ENCODE measurements at regions not wholly inside any gene's neighbourhood (a gene's known extent, or its start where the extent isn't known, plus 50 kb on each side); places are given as distances from the start of the nearest gene placed in this dataset.

- no peaks in the 10 kb centered on the region for H3K36me3 ChIP-seq (ENCODE audit: low read depth)
Observed at GRCh38 chr2:147639891-147640290, 204.9 kb upstream of the ACVR2A start.

GRCh38 chr2:147639386-147639785 lies 205.4 kb upstream of the ACVR2A start:
- no peaks in the 10 kb centered on the region for H3K36me3 ChIP-seq (ENCODE audit: low read depth)
- no peak overlapping the region for H3K4me2 ChIP-seq
- no peaks in the 10 kb centered on the region for H3K79me2 ChIP-seq (ENCODE audit: low read depth)
- POLR2A ChIA-PET (ENCODE audit: unreplicated experiment): no interaction called here
- H3K27me3 ChIP-seq (ENCODE audit: insufficient read depth, low read depth): no peaks in the 10 kb centered on the region
- H3K9me2 ChIP-seq (ENCODE audit: insufficient read depth): no peaks in the 10 kb centered on the region
- H3K4me3 ChIP-seq: no peak overlapping the region
- no peak overlapping the region for H3K27ac ChIP-seq
- H2AFZ ChIP-seq: no peak overlapping the region
- no peak for DNase-seq
- no peaks in the 10 kb centered on the region for H3F3A ChIP-seq (ENCODE audit: insufficient read depth, low read depth)
- H4K20me1 ChIP-seq (ENCODE audit: insufficient read depth): no peaks in the 10 kb centered on the region
- CTCF ChIA-PET: no interaction called here
- no TSS peak for BruUV-seq (replicated peaks)
- intact Hi-C loops (cut with micrococcal nuclease; ENCODE audit: unreplicated experiment): no loop called here
- no peak for TF ChIP-seq EZH2 (IDR thresholded peaks at IDR 0.05; ENCODE audit: low read depth)
- no peak for TF ChIP-seq CTCF (conservative IDR thresholded peaks at IDR 0.05)
- peaks cover 13% of the 10 kb centered on the region for H3K4me1 ChIP-seq (replicated peaks; ENCODE audit: insufficient read depth)
- H3K9me3 ChIP-seq (ENCODE audit: insufficient read depth, low read depth): no peaks in the 10 kb centered on the region

More at GRCh38 chr2:147639891-147640290, 204.9 kb upstream of the ACVR2A start:
- Histone ChIP-seq H3K27me3 (ENCODE audit: insufficient read depth, low read depth) (no peaks in the 10 kb centered on the region), H4K20me1 (ENCODE audit: insufficient read depth) (no peaks in the 10 kb centered on the region), H3F3A (ENCODE audit: insufficient read depth, low read depth) (no peaks in the 10 kb centered on the region), H3K4me2 (no peak overlapping the region), H3K9me2 (ENCODE audit: insufficient read depth) (no peaks in the 10 kb centered on the region), H3K9me3 (ENCODE audit: insufficient read depth, low read depth) (no peaks in the 10 kb centered on the region), H3K27ac (no peak overlapping the region), H3K79me2 (ENCODE audit: low read depth) (no peaks in the 10 kb centered on the region), H3K4me3 (no peak overlapping the region), H3K4me1 (replicated peaks; ENCODE audit: insufficient read depth) (peaks cover 13% of the 10 kb centered on the region), H2AFZ (no peak overlapping the region)
- intact Hi-C loops (cut with micrococcal nuclease; ENCODE audit: unreplicated experiment): no loop called here
- no peak for DNase-seq
- TF ChIP-seq EZH2 (IDR thresholded peaks at IDR 0.05; ENCODE audit: low read depth) (no peak), CTCF (conservative IDR thresholded peaks at IDR 0.05) (no peak)
- ChIA-PET CTCF (no interaction called here), POLR2A (ENCODE audit: unreplicated experiment) (no interaction called here)
- no TSS peak for BruUV-seq (replicated peaks)

DNA sequence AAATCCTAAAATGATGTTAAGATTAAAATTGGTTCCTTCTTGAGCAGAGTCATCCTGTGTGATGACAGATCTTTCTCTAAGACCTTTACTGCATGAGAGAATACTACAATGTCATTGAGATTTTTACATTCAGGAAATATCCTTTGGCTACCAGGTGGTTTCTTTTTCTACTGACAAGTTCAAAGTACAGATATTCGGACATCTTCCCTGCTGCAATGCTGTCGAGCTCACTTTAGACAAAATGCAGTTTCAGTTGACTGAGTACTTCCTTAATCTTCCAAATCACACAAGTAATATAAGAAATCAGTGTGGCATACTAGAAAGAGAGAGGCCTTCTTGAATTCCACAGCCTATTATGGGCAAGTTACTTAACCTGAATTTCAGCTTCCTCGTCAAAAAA lies 207.9 kb upstream of the ACVR2A start:
- Histone ChIP-seq H3K36me3 (ENCODE audit: low read depth) (no peaks in the 10 kb centered on the region), H3K79me2 (ENCODE audit: low read depth) (no peaks in the 10 kb centered on the region), H3K9me2 (ENCODE audit: insufficient read depth) (no peaks in the 10 kb centered on the region), H3K4me1 (replicated peaks; ENCODE audit: insufficient read depth) (peaks cover 13% of the 10 kb centered on the region), H3K4me2 (0 out of 2 replicates have a peak overlapping the region, but pooled peaks have one; percentile 19), H3K9me3 (ENCODE audit: insufficient read depth, low read depth) (no peaks in the 10 kb centered on the region), H3K27ac (0 out of 2 replicates have a peak overlapping the region, but pooled peaks have one; percentile 34), H3K27me3 (ENCODE audit: insufficient read depth, low read depth) (no peaks in the 10 kb centered on the region), H4K20me1 (ENCODE audit: insufficient read depth) (no peaks in the 10 kb centered on the region), H3K4me3 (no peak overlapping the region), H2AFZ (no peak overlapping the region), H3F3A (ENCODE audit: insufficient read depth, low read depth) (no peaks in the 10 kb centered on the region)
- POLR2A ChIA-PET (ENCODE audit: unreplicated experiment): interaction anchor here (0.6 kb wide), 2 partner anchors 12 to 209 kb away, joined by 3 to 7 read pairs; no protein-coding TSS in a partner anchor
- CTCF ChIA-PET: no interaction called here
- no TSS peak for BruUV-seq (replicated peaks)
- DNase-seq: peak in 1 of 2 experiments; percentile 3
- intact Hi-C loops (cut with micrococcal nuclease; ENCODE audit: unreplicated experiment): no loop called here
- TF ChIP-seq CTCF (conservative IDR thresholded peaks at IDR 0.05): no peak
- no peak for TF ChIP-seq EZH2 (IDR thresholded peaks at IDR 0.05; ENCODE audit: low read depth)
